Kidney (tissue), 13 donors: ENCODE measurements at regions not wholly inside any gene's neighbourhood (a gene's known extent, or its start where the extent isn't known, plus 50 kb on each side); places are given as distances from the start of the nearest gene placed in this dataset.
"Not testable (repeated sequence)": the region's sequence is repeated elsewhere in the genome, so short reads cannot be mapped to it uniquely, and the experiment has no call there.

ENCODE experiments used
- DNase-seq, 5 donors: peaks; one replicate each; pipeline ENCODE4 v3.0.0-alpha.2; 2013 to 2020
- FAIRE-seq: peaks from 2 replicates; lab custom pipeline; 2012; peaks lifted over from hg19 to GRCh38; lab: Jason Lieb, UNC
- H3K27ac ChIP-seq, 2 donors: one replicate each; pipeline ENCODE4 v1.7.0; 2013; ENCODE audit warnings: low read depth in 2 of 2, low read length in 2 of 2, inconsistent platforms in 1 of 2
- H3K27me3 ChIP-seq: one replicate; pipeline ENCODE4 v1.7.1; 2013; ENCODE audit warnings: low read length, inconsistent platforms; ENCODE audit not compliant: control insufficient read depth, insufficient read depth
- H3K36me3 ChIP-seq, 3 donors: one replicate each; pipeline versions ENCODE4 v1.7.0 to v1.7.1; 2013; ENCODE audit warnings: low read length in 3 of 3, control low read depth in 1 of 3, inconsistent platforms in 1 of 3; ENCODE audit not compliant: insufficient read depth in 3 of 3, control insufficient read depth in 2 of 3
- H3K4me1 ChIP-seq, 3 donors: one replicate each; pipeline versions ENCODE4 v1.7.0 to v1.7.1; 2013; ENCODE audit warnings: low read length in 3 of 3, inconsistent platforms in 1 of 3, low read depth in 1 of 3; ENCODE audit not compliant: control insufficient read depth in 2 of 3, insufficient read depth in 2 of 3
- H3K4me3 ChIP-seq, 3 donors: one replicate each; pipeline versions ENCODE4 v1.7.0 to v1.8.1; 2013; ENCODE audit warnings: low read length in 3 of 3, control low read depth in 1 of 3, inconsistent platforms in 1 of 3
- H3K9ac ChIP-seq, 3 donors: one replicate each; pipeline versions ENCODE4 v1.7.0 to v1.7.1; 2013; ENCODE audit warnings: low read length in 3 of 3, control low read depth in 1 of 3, inconsistent platforms in 1 of 3
- H3K9me3 ChIP-seq, 3 donors: one replicate each; pipeline versions ENCODE4 v1.7.0 to v1.7.1; 2013; ENCODE audit warnings: low read length in 3 of 3, control low read depth in 1 of 3, inconsistent platforms in 1 of 3; ENCODE audit not compliant: control insufficient read depth in 2 of 3, insufficient read depth in 1 of 3
- CTCF ChIP-seq: IDR thresholded peaks from 3 replicates; pipeline ENCODE4 v1.5.1; 2012; ENCODE audit warnings: mild to moderate bottlenecking, moderate library complexity, borderline replicate concordance; ENCODE audit not compliant: insufficient read depth; ENCODE audit errors: extremely low read depth
- intact Hi-C: fragments of 100-400 bp; cut with DNase I; formaldehyde crosslinking; loops from one replicate; pipeline ENCODE4 v1.11.1; 2022
- donor health status: control.
- donor health status: control.
- donor health status: control.
- donor health status: control.
- donor health status: control.
- donor health status: DM: yes; HTN: yes; CAD: no.
- donor health status: Normal renal cell carcinoma (clear cell type).

GRCh38 chr3:80350771-80351170 lies 583.0 kb upstream of the ROBO1 start:
- Histone ChIP-seq H3K36me3 (no peaks in the 10 kb centered on the region), H3K4me1 (no peaks in the 10 kb centered on the region), H3K9me3 (no peaks in the 10 kb centered on the region), H3K4me3 (no peak overlapping the region), H3K27me3 (no peaks in the 10 kb centered on the region), H3K27ac (no peak overlapping the region), H3K9ac (no peak overlapping the region)
- DNase-seq (no peak), FAIRE-seq (no peak)
- TF ChIP-seq CTCF, result no peak
- intact Hi-C loops, result no loop called here

- Histone ChIP-seq H3K9ac (no peak overlapping the region), H3K27ac (no peak overlapping the region), H3K27me3 (no peaks in the 10 kb centered on the region), H3K4me1 (no peaks in the 10 kb centered on the region), H3K36me3 (no peaks in the 10 kb centered on the region), H3K4me3 (no peak overlapping the region), H3K9me3 (no peaks in the 10 kb centered on the region)
- DNase-seq, result peak in 1 of 5 donors; percentile 38
- no peak for FAIRE-seq
- intact Hi-C loops, result no loop called here
- no peak for TF ChIP-seq CTCF
These were observed 570.6 kb upstream of the ROBO1 start for GRCh38 chr3:80338366-80338765.

GRCh38 chr3:80334534-80334933 lies 566.7 kb upstream of the ROBO1 start:
- Histone ChIP-seq H3K36me3 (no peaks in the 10 kb centered on the region), H3K27me3 (no peaks in the 10 kb centered on the region), H3K4me3 (no peak overlapping the region), H3K9ac (no peak overlapping the region), H3K9me3 (no peaks in the 10 kb centered on the region), H3K27ac (no peak overlapping the region), H3K4me1 (no peaks in the 10 kb centered on the region)
- FAIRE-seq (no peak), DNase-seq (no peak)
- no peak for TF ChIP-seq CTCF
- intact Hi-C loops, result no loop called here

GRCh38 chr3:80331494-80332170 lies 563.8 kb upstream of the ROBO1 start:
- TF ChIP-seq CTCF, result no peak
- intact Hi-C loops, result no loop called here
- no peak overlapping the region for H3K27ac ChIP-seq
- FAIRE-seq, result no peak
- DNase-seq, result no peak
- H3K36me3 ChIP-seq, result no peaks in the 10 kb centered on the region
- H3K9me3 ChIP-seq, result no peaks in the 10 kb centered on the region
- H3K9ac ChIP-seq, result no peak overlapping the region
- H3K4me3 ChIP-seq, result no peak overlapping the region
- H3K4me1 ChIP-seq, result no peaks in the 10 kb centered on the region
- no peaks in the 10 kb centered on the region for H3K27me3 ChIP-seq

GRCh38 chr3:80314541-80314940 lies 546.7 kb upstream of the ROBO1 start:
- H3K4me1 ChIP-seq, H3K36me3 ChIP-seq, H3K27me3 ChIP-seq, H3K9me3 ChIP-seq, intact Hi-C loops, H3K4me3 ChIP-seq, FAIRE-seq, H3K27ac ChIP-seq, H3K9ac ChIP-seq, DNase-seq: not testable (repeated sequence)
